ENCODE measurements at regions not wholly inside any gene's neighbourhood (a gene's known extent, or its start where the extent isn't known, plus 50 kb on each side); places are given as distances from the start of the nearest gene placed in this dataset.

- BruUV-seq (replicated peaks) = no TSS peak
- H3K9me3 ChIP-seq (ENCODE audit: control insufficient read depth in 1 of 2, insufficient read depth in 1 of 2, low read depth in 1 of 2, low read length in 2 of 2) = no peaks in the 10 kb centered on the region
- POLR2A ChIA-PET = no interaction called here
- no peak overlapping the region for H3K9ac ChIP-seq (ENCODE audit: low read length)
- no peaks in the 10 kb centered on the region for H3K36me3 ChIP-seq (ENCODE audit: control insufficient read depth in 1 of 2, insufficient read depth in 2 of 2, low read length in 2 of 2)
- no peak for ATAC-seq
- H3K4me2 ChIP-seq (ENCODE audit: low read length) = no peak overlapping the region
- H2AFZ ChIP-seq (ENCODE audit: low read depth, low read length, poor library complexity, severe bottlenecking) = no peak overlapping the region
- intact Hi-C loops (cut with micrococcal nuclease) = no loop called here
- CTCF ChIA-PET = no interaction called here
- no peaks in the 10 kb centered on the region for H3K9me2 ChIP-seq (ENCODE audit: insufficient read depth)
- TF ChIP-seq SRF (IDR thresholded peaks at IDR 0.05; ENCODE audit: low read depth) = no peak
- TF ChIP-seq EZH2 (IDR thresholded peaks at IDR 0.05) = no peak
- TF ChIP-seq, protein P1, sequence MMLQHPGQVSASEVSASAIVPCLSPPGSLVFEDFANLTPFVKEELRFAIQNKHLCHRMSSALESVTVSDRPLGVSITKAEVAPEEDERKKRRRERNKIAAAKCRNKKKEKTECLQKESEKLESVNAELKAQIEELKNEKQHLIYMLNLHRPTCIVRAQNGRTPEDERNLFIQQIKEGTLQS (IDR thresholded peaks at IDR 0.05) = no peak
- TF ChIP-seq EZH2phosphoT487 (IDR thresholded peaks at IDR 0.05; ENCODE audit: borderline replicate concordance) = no peak
- no peak for TF ChIP-seq RAD21 (IDR thresholded peaks at IDR 0.05; ENCODE audit: low read depth)
- no peak for TF ChIP-seq CEBPB (IDR thresholded peaks at IDR 0.05; ENCODE audit: low read depth)
- TF ChIP-seq YY1 (IDR thresholded peaks at IDR 0.05; ENCODE audit: extremely low read depth, insufficient replicate concordance, low read depth, low read length) = no peak
- TF ChIP-seq POLR2A (IDR thresholded peaks at IDR 0.05; ENCODE audit: borderline replicate concordance, extremely low read depth, insufficient read depth, insufficient read length) = no peak
- H4K20me1 ChIP-seq (ENCODE audit: insufficient read depth) = no peaks in the 10 kb centered on the region
- RAD21 ChIA-PET (ENCODE audit: low non-redundant PET in 1 of 2, low total read pairs in 2 of 2, uncharacterized antibody in 2 of 2, unreplicated experiment in 2 of 2) = no interaction called here
- no peaks in the 10 kb centered on the region for H3K4me1 ChIP-seq (ENCODE audit: control insufficient read depth in 1 of 2, insufficient read depth in 2 of 2, low read length in 2 of 2)
- no peak overlapping the region for H3K4me3 ChIP-seq (replicated peaks in 1 of 2; ENCODE audit: low read depth in 1 of 2, low read length in 2 of 2)
- no peak for DNase-seq (ENCODE audit: low read depth, low spot score)
- H3K27me3 ChIP-seq (ENCODE audit: insufficient read depth, low read length) = no peaks in the 10 kb centered on the region
- no peak overlapping the region for H3K27ac ChIP-seq (ENCODE audit: low read depth, low read length)
- no peaks in the 10 kb centered on the region for H3K79me2 ChIP-seq (ENCODE audit: insufficient read depth, low read length)
These were observed 203.7 kb downstream of the CTTN start for GRCh38 chr11:70601861-70602538.

DNA sequence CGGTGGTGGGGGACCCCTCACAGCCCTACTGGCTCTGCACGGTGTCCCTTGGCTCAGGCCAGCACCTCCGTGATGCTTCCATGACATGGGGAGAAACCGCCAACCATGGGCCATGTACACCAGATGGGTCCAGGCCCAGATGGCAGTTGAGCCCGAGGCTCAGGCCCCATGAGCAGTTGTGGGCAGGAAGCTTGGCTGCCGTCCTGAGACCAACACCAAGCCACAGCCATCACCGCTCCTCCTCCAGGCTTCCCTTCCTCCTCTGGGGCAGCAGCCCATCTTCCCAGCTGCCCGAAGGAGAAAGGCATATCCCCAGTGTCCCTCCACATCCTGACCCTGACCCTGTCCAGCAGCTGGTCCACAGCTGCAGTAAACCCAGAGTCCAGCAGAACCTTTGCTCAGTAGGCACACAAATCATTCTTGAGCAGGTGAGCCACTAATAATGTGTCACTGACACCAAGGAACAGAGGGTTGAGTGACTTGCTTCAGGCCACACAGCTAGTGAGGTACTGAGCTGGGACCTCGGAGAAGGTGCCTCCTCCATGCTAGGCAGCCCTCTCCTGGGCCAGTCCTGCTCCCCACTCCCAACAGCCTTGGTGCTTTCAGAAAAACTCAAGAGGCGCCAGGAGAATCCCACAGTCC is 204.9 kb downstream of the CTTN start:
- Histone ChIP-seq H3K4me1 (ENCODE audit: control insufficient read depth in 1 of 2, insufficient read depth in 2 of 2, low read length in 2 of 2) (no peaks in the 10 kb centered on the region), H3K4me3 (replicated peaks in 1 of 2; ENCODE audit: low read depth in 1 of 2, low read length in 2 of 2) (no peak overlapping the region), H4K20me1 (ENCODE audit: insufficient read depth) (no peaks in the 10 kb centered on the region), H3K4me2 (ENCODE audit: low read length) (no peak overlapping the region), H3K9ac (ENCODE audit: low read length) (no peak overlapping the region), H3K36me3 (ENCODE audit: control insufficient read depth in 1 of 2, insufficient read depth in 2 of 2, low read length in 2 of 2) (no peaks in the 10 kb centered on the region), H3K79me2 (ENCODE audit: insufficient read depth, low read length) (no peaks in the 10 kb centered on the region), H3K27ac (ENCODE audit: low read depth, low read length) (no peak overlapping the region), H3K9me2 (ENCODE audit: insufficient read depth) (no peaks in the 10 kb centered on the region), H3K9me3 (ENCODE audit: control insufficient read depth in 1 of 2, insufficient read depth in 1 of 2, low read depth in 1 of 2, low read length in 2 of 2) (no peaks in the 10 kb centered on the region), H2AFZ (ENCODE audit: low read depth, low read length, poor library complexity, severe bottlenecking) (no peak overlapping the region), H3K27me3 (ENCODE audit: insufficient read depth, low read length) (no peaks in the 10 kb centered on the region)
- no TSS peak for BruUV-seq (replicated peaks)
- DNase-seq (ENCODE audit: low read depth, low spot score) = no peak
- RAD21 ChIA-PET (ENCODE audit: low non-redundant PET in 1 of 2, low total read pairs in 2 of 2, uncharacterized antibody in 2 of 2, unreplicated experiment in 2 of 2) = no interaction called here
- no peak for ATAC-seq
- intact Hi-C loops (cut with micrococcal nuclease) = no loop called here
- POLR2A ChIA-PET = no interaction called here
- CTCF ChIA-PET = no interaction called here
- no peak for TF ChIP-seq POLR2AphosphoS5 (IDR thresholded peaks at IDR 0.05; ENCODE audit: low read depth, low read length)
- no peak for TF ChIP-seq SIN3A (IDR thresholded peaks at IDR 0.05; ENCODE audit: low read depth)
- TF ChIP-seq CEBPB (IDR thresholded peaks at IDR 0.05; ENCODE audit: low read depth) = no peak
- TF ChIP-seq JUND (IDR thresholded peaks at IDR 0.05) = no peak
- TF ChIP-seq SP1 (IDR thresholded peaks at IDR 0.05; ENCODE audit: low read depth) = no peak
- TF ChIP-seq, protein P2, sequence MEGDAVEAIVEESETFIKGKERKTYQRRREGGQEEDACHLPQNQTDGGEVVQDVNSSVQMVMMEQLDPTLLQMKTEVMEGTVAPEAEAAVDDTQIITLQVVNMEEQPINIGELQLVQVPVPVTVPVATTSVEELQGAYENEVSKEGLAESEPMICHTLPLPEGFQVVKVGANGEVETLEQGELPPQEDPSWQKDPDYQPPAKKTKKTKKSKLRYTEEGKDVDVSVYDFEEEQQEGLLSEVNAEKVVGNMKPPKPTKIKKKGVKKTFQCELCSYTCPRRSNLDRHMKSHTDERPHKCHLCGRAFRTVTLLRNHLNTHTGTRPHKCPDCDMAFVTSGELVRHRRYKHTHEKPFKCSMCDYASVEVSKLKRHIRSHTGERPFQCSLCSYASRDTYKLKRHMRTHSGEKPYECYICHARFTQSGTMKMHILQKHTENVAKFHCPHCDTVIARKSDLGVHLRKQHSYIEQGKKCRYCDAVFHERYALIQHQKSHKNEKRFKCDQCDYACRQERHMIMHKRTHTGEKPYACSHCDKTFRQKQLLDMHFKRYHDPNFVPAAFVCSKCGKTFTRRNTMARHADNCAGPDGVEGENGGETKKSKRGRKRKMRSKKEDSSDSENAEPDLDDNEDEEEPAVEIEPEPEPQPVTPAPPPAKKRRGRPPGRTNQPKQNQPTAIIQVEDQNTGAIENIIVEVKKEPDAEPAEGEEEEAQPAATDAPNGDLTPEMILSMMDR (IDR thresholded peaks at IDR 0.05 in 2 of 3, conservative IDR thresholded peaks at IDR 0.05 in 1 of 3; ENCODE audit: borderline replicate concordance in 1 of 3, insufficient read depth in 1 of 3, low read depth in 2 of 3, low read length in 2 of 3) = no peak
- TF ChIP-seq, protein P3, sequence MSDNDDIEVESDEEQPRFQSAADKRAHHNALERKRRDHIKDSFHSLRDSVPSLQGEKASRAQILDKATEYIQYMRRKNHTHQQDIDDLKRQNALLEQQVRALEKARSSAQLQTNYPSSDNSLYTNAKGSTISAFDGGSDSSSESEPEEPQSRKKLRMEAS (IDR thresholded peaks at IDR 0.05) = no peak
- TF ChIP-seq YY1 (IDR thresholded peaks at IDR 0.05; ENCODE audit: extremely low read depth, insufficient replicate concordance, low read depth, low read length) = no peak
- no peak for TF ChIP-seq EGR1 (IDR thresholded peaks at IDR 0.05; ENCODE audit: low read depth)
- TF ChIP-seq ZFX (IDR thresholded peaks at IDR 0.05) = no peak
- TF ChIP-seq ELF1 (IDR thresholded peaks at IDR 0.05; ENCODE audit: borderline replicate concordance, low read depth) = no peak
- no peak for TF ChIP-seq CBX3 (IDR thresholded peaks at IDR 0.05; ENCODE audit: low read depth)
- no peak for TF ChIP-seq ZNF274 (IDR thresholded peaks at IDR 0.05; ENCODE audit: low read depth, low read length)
- no peak for TF ChIP-seq POLR2A (IDR thresholded peaks at IDR 0.05; ENCODE audit: borderline replicate concordance, extremely low read depth, insufficient read depth, insufficient read length)
- no peak for TF ChIP-seq SRF (IDR thresholded peaks at IDR 0.05; ENCODE audit: low read depth)
- TF ChIP-seq, protein P1 (IDR thresholded peaks at IDR 0.05) = no peak
- TF ChIP-seq RAD21 (IDR thresholded peaks at IDR 0.05; ENCODE audit: low read depth) = no peak
